ENCODE measurements at regions not wholly inside any gene's neighbourhood (a gene's known extent, or its start where the extent isn't known, plus 50 kb on each side); places are given as distances from the start of the nearest gene placed in this dataset.
A peak's percentile ranks its signal among the peaks of the same experiment; 100 is the strongest.

GRCh38 chr5:107269256-107269655, 401.5 kb downstream of the EFNA5 start:
- DNase-seq (ENCODE audit: extremely low spot score, insufficient read length, low read depth) (no peak), FAIRE-seq (no peak)

GRCh38 chr5:107268241-107268640, 402.5 kb downstream of the EFNA5 start:
- FAIRE-seq (no peak), DNase-seq (ENCODE audit: extremely low spot score, insufficient read length, low read depth) (no peak)

GRCh38 chr5:107266100-107266499, 404.6 kb downstream of the EFNA5 start:
- FAIRE-seq = no peak
- DNase-seq (ENCODE audit: extremely low spot score, insufficient read length, low read depth) = no peak

- DNase-seq (ENCODE audit: extremely low spot score, insufficient read length, low read depth) (no peak), FAIRE-seq (peak; percentile 35)
Observed at GRCh38 chr5:107265193-107265592, 405.5 kb downstream of the EFNA5 start.

- DNase-seq (ENCODE audit: extremely low spot score, insufficient read length, low read depth) = no peak
- peak; percentile 83 for FAIRE-seq
Observed at GRCh38 chr5:107263387-107264018, 407.2 kb downstream of the EFNA5 start.

GRCh38 chr5:107257885-107258520, 412.7 kb downstream of the EFNA5 start:
- DNase-seq (ENCODE audit: extremely low spot score, insufficient read length, low read depth) = no peak
- FAIRE-seq = no peak

- DNase-seq (ENCODE audit: extremely low spot score, insufficient read length, low read depth) (no peak), FAIRE-seq (no peak)
Observed at GRCh38 chr5:107254902-107255234, 415.9 kb downstream of the EFNA5 start.

GRCh38 chr5:107254214-107254901, 416.4 kb downstream of the EFNA5 start:
- no peak for FAIRE-seq

GRCh38 chr5:107253246-107253645, 417.5 kb downstream of the EFNA5 start:
- FAIRE-seq (no peak), DNase-seq (ENCODE audit: extremely low spot score, insufficient read length, low read depth) (no peak)

More at GRCh38 chr5:107254214-107254901, 416.4 kb downstream of the EFNA5 start:
- DNase-seq (ENCODE audit: extremely low spot score, insufficient read length, low read depth) = no peak

GRCh38 chr5:107251151-107251550, 419.6 kb downstream of the EFNA5 start:
- DNase-seq (ENCODE audit: extremely low spot score, insufficient read length, low read depth) (no peak), FAIRE-seq (no peak)

- FAIRE-seq = peak; percentile 67
- no peak for DNase-seq (ENCODE audit: extremely low spot score, insufficient read length, low read depth)
Observed at GRCh38 chr5:107248066-107248695, 422.6 kb downstream of the EFNA5 start.

GRCh38 chr5:107247427-107247826, 423.3 kb downstream of the EFNA5 start:
- DNase-seq (ENCODE audit: extremely low spot score, insufficient read length, low read depth) (no peak), FAIRE-seq (no peak)

- no peak for DNase-seq (ENCODE audit: extremely low spot score, insufficient read length, low read depth)
- FAIRE-seq = no peak
Observed at GRCh38 chr5:107243220-107243579, 427.5 kb downstream of the EFNA5 start.

GRCh38 chr5:107242411-107243219, 428.1 kb downstream of the EFNA5 start:
- FAIRE-seq = no peak
- DNase-seq (ENCODE audit: extremely low spot score, insufficient read length, low read depth) = no peak

- FAIRE-seq (no peak), DNase-seq (ENCODE audit: extremely low spot score, insufficient read length, low read depth) (no peak)
Observed at GRCh38 chr5:107241841-107242240, 428.9 kb downstream of the EFNA5 start.

- DNase-seq (ENCODE audit: extremely low spot score, insufficient read length, low read depth) (no peak), FAIRE-seq (no peak)
Observed at GRCh38 chr5:107235167-107235566, 435.6 kb downstream of the EFNA5 start.

GRCh38 chr5:107232788-107233187, 437.9 kb downstream of the EFNA5 start:
- FAIRE-seq (no peak), DNase-seq (ENCODE audit: extremely low spot score, insufficient read length, low read depth) (no peak)

GRCh38 chr5:107232293-107232692, 438.4 kb downstream of the EFNA5 start:
- no peak for FAIRE-seq
- no peak for DNase-seq (ENCODE audit: extremely low spot score, insufficient read length, low read depth)

- no peak for DNase-seq (ENCODE audit: extremely low spot score, insufficient read length, low read depth)
- FAIRE-seq = no peak
Observed at GRCh38 chr5:107231191-107231590, 439.5 kb downstream of the EFNA5 start.

- FAIRE-seq = no peak
- DNase-seq (ENCODE audit: extremely low spot score, insufficient read length, low read depth) = no peak
Observed at GRCh38 chr5:107230367-107230766, 440.4 kb downstream of the EFNA5 start.
